IMR-90 (cell line): ENCODE measurements at regions not wholly inside any gene's neighbourhood (a gene's known extent, or its start where the extent isn't known, plus 50 kb on each side); places are given as distances from the start of the nearest gene placed in this dataset.

Experiments
- ATAC-seq: fragments of 200-7000 bp; cut with Tn5 transposase; 2 replicates; pipeline ENCODE4 v1.9.1; 2020; ENCODE audit warnings: low read depth, mild to moderate bottlenecking, moderate library complexity
- BruUV-seq: library from RNA; stranded (reverse); fragments of 400-500 nt; replicated peaks from 2 replicates; lab custom pipeline; 2021; lab: Mats Ljungman, UMichigan
- CTCF ChIA-PET: fragments of 300-600 bp; formaldehyde crosslinking; extraction: SDS; loops from one replicate; lab custom pipeline; 2021; ENCODE audit warnings: antibody characterized with exemption; lab: Yijun Ruan, JAX
- POLR2A ChIA-PET: fragments of 300-600 bp; sonication (Branson Sonifier 250); formaldehyde crosslinking; loops from one replicate; lab custom pipeline; 2022; ENCODE audit warnings: antibody characterized with exemption; ENCODE audit not compliant: unreplicated experiment; lab: Charles Lee
- DNase-seq: peaks from one replicate; pipeline ENCODE4 v3.0.0; 2013
- H2AFZ ChIP-seq: replicated peaks from 2 replicates; pipeline ENCODE3; 2013; ENCODE audit warnings: low read length, mild to moderate bottlenecking; ENCODE audit not compliant: poor library complexity
- H2AK5ac ChIP-seq: 2 replicates; pipeline ENCODE4 v1.6.1; 2013; ENCODE audit warnings: low read depth, low read length, inconsistent platforms
- H2AK9ac ChIP-seq: replicated peaks from 2 replicates; pipeline ENCODE3; 2013; ENCODE audit warnings: mild to moderate bottlenecking, low read depth, low read length, moderate library complexity; ENCODE audit not compliant: poor library complexity
- H2BK120ac ChIP-seq: 2 replicates; pipeline ENCODE4 v1.6.1; 2013; ENCODE audit warnings: low read depth, low read length, inconsistent platforms
- H2BK15ac ChIP-seq: 3 replicates; pipeline ENCODE4 v1.6.1; 2013; ENCODE audit warnings: low read depth, low read length, inconsistent platforms
- H2BK20ac ChIP-seq: 2 replicates; pipeline ENCODE4 v1.6.1; 2013; ENCODE audit warnings: low read depth, mild to moderate bottlenecking, inconsistent platforms, low read length, moderate library complexity
- H2BK5ac ChIP-seq: 2 replicates; pipeline ENCODE4 v1.6.1; 2013; ENCODE audit warnings: mild to moderate bottlenecking, low read depth, low read length, inconsistent platforms; ENCODE audit not compliant: poor library complexity, severe bottlenecking
- H3K14ac ChIP-seq: replicated peaks from 2 replicates; pipeline ENCODE4 v1.6.1; 2013; ENCODE audit warnings: low read depth, low read length, inconsistent platforms
- H3K18ac ChIP-seq: 2 replicates; pipeline ENCODE4 v1.6.1; 2013; ENCODE audit warnings: low read depth, low read length, control low read depth
- H3K23ac ChIP-seq: 2 replicates; pipeline ENCODE4 v1.6.1; 2013; ENCODE audit warnings: low read depth, low read length, inconsistent platforms
- H3K27ac ChIP-seq: 2 replicates; pipeline ENCODE4 v1.5.1; 2013; ENCODE audit warnings: mild to moderate bottlenecking, control low read depth, low read length; ENCODE audit not compliant: insufficient read depth
- H3K27me3 ChIP-seq: 2 replicates; pipeline ENCODE4 v1.6.1; 2013; ENCODE audit warnings: low read length; ENCODE audit not compliant: control insufficient read depth, insufficient read depth
- H3K36me3 ChIP-seq: 2 replicates; pipeline ENCODE4 v1.6.1; 2013; ENCODE audit warnings: low read length, mixed read lengths; ENCODE audit not compliant: control insufficient read depth, insufficient read depth
- H3K4ac ChIP-seq: 2 replicates; pipeline ENCODE4 v1.6.1; 2013; ENCODE audit warnings: low read depth, low read length, inconsistent platforms
- H3K4me1 ChIP-seq: 2 replicates; pipeline ENCODE4 v1.6.1; 2013; ENCODE audit warnings: low read length, mixed read lengths; ENCODE audit not compliant: control insufficient read depth, insufficient read depth
- H3K4me2 ChIP-seq: 2 replicates; pipeline ENCODE4 v1.6.1; 2013; ENCODE audit warnings: low read depth, mild to moderate bottlenecking, control low read depth, low read length, moderate library complexity
- H3K4me3 ChIP-seq: 2 replicates; pipeline ENCODE4 v1.5.1; 2013; ENCODE audit warnings: low read depth, mild to moderate bottlenecking, control low read depth, low read length, moderate library complexity; ENCODE audit not compliant: insufficient read depth
- H3K56ac ChIP-seq: 2 replicates; pipeline ENCODE4 v1.6.1; 2013; ENCODE audit warnings: low read length, inconsistent platforms; ENCODE audit not compliant: insufficient read depth; ENCODE audit errors: extremely low read depth
- H3K79me1 ChIP-seq, 2 experiments: 2 replicates each; pipeline ENCODE4 v1.6.1; 2013; ENCODE audit warnings: low read length in 2 of 2, inconsistent platforms in 1 of 2, low read depth in 1 of 2
- H3K9ac ChIP-seq: 2 replicates; pipeline ENCODE4 v1.6.1; 2013; ENCODE audit warnings: low read depth, low read length, control low read depth
- H3K9me1 ChIP-seq: 2 replicates; pipeline ENCODE4 v1.6.1; 2013; ENCODE audit warnings: low read length, inconsistent platforms; ENCODE audit not compliant: insufficient read depth
- H3K9me3 ChIP-seq: 2 replicates; pipeline ENCODE4 v1.6.1; 2013; ENCODE audit warnings: low read length; ENCODE audit not compliant: control insufficient read depth, insufficient read depth
- H4K20me1 ChIP-seq: 2 replicates; pipeline ENCODE4 v1.6.1; 2013; ENCODE audit warnings: low read length, inconsistent platforms; ENCODE audit not compliant: insufficient read depth
- H4K5ac ChIP-seq: 2 replicates; pipeline ENCODE4 v1.6.1; 2013; ENCODE audit warnings: mild to moderate bottlenecking, low read depth, low read length, control low read depth
- H4K8ac ChIP-seq, 2 experiments: 2 replicates each; pipeline ENCODE4 v1.6.1; 2013; ENCODE audit warnings: low read depth in 2 of 2, low read length in 2 of 2, control low read depth in 1 of 2, inconsistent platforms in 1 of 2
- H4K91ac ChIP-seq: 2 replicates; pipeline ENCODE4 v1.6.1; 2013; ENCODE audit warnings: low read depth, low read length, inconsistent platforms; ENCODE audit not compliant: insufficient read depth
- BHLHE40 ChIP-seq: fragments of 150-350 bp; IDR thresholded peaks from 2 replicates; pipeline ENCODE4 v1.6.1; 2016; ENCODE audit warnings: mild to moderate bottlenecking, low read depth, low read length
- CEBPB ChIP-seq: IDR thresholded peaks from 2 replicates; pipeline ENCODE4 v1.6.1; 2012; ENCODE audit warnings: low read depth, low read length, improper control_type of control experiment
- CHD1 ChIP-seq: IDR thresholded peaks from 2 replicates; pipeline ENCODE4 v1.6.1; 2012; ENCODE audit warnings: low read depth, low read length, improper control_type of control experiment
- CTCF ChIP-seq: conservative IDR thresholded peaks from 2 replicates; pipeline ENCODE4 v1.5.1; 2012; ENCODE audit warnings: mild to moderate bottlenecking, low read depth, low read length, improper control_type of control experiment
- ELK1 ChIP-seq: fragments of 150-350 bp; IDR thresholded peaks from 2 replicates; pipeline ENCODE4 v1.6.1; 2016; ENCODE audit warnings: low read depth, mild to moderate bottlenecking, low read length, moderate library complexity, borderline replicate concordance
- FOS ChIP-seq: fragments of 150-350 bp; IDR thresholded peaks from 2 replicates; pipeline ENCODE4 v1.6.1; 2016; ENCODE audit warnings: low read depth, low read length
- MAFK ChIP-seq: IDR thresholded peaks from 2 replicates; pipeline ENCODE4 v1.6.1; 2012; ENCODE audit warnings: low read depth, low read length, improper control_type of control experiment
- MAZ ChIP-seq: IDR thresholded peaks from 2 replicates; pipeline ENCODE4 v1.6.1; 2012; ENCODE audit warnings: low read depth, mild to moderate bottlenecking, low read length, improper control_type of control experiment, moderate library complexity, borderline replicate concordance
- MXI1 ChIP-seq: IDR thresholded peaks from 2 replicates; pipeline ENCODE4 v1.6.1; 2012; ENCODE audit warnings: low read depth, mild to moderate bottlenecking, low read length, moderate library complexity, borderline replicate concordance
- NFE2L2 ChIP-seq: fragments of 150-350 bp; IDR thresholded peaks from 2 replicates; pipeline ENCODE4 v1.6.1; 2016; ENCODE audit warnings: low read depth, mild to moderate bottlenecking, low read length
- POLR2A ChIP-seq: IDR thresholded peaks from 2 replicates; pipeline ENCODE4 v1.6.1; 2012; ENCODE audit warnings: mild to moderate bottlenecking, low read depth, low read length
- RAD21 ChIP-seq: IDR thresholded peaks from 2 replicates; pipeline ENCODE4 v1.6.1; 2012; ENCODE audit warnings: low read length, improper control_type of control experiment
- RCOR1 ChIP-seq: IDR thresholded peaks from 2 replicates; pipeline ENCODE4 v1.6.1; 2012; ENCODE audit warnings: mild to moderate bottlenecking, low read length, improper control_type of control experiment; ENCODE audit not compliant: insufficient replicate concordance
- RFX5 ChIP-seq: IDR thresholded peaks from 2 replicates; pipeline ENCODE4 v1.8.0; 2012; ENCODE audit warnings: low read depth, mild to moderate bottlenecking, low read length, moderate library complexity
- SMC3 ChIP-seq: fragments of 150-350 bp; IDR thresholded peaks from 2 replicates; pipeline ENCODE4 v1.6.1; 2016; ENCODE audit warnings: low read depth, mild to moderate bottlenecking, antibody characterized with exemption, low read length, moderate library complexity
- WGBS, 2 experiments: methylation state at CpG; one replicate each; pipeline versions ENCODE4 v1.1.5 to v1.1.7; 2013; ENCODE audit warnings: missing lambda C conversion rate in 2 of 2; ENCODE audit not compliant: insufficient read length in 1 of 2; ENCODE audit errors: extremely low coverage in 2 of 2; 5-methylcytosine and 5-hydroxymethylcytosine counted together
- dilution Hi-C: fragments of 300-500 bp; cut with HindIII; formaldehyde crosslinking; loops from one replicate; pipeline ENCODE4 v1.14.3; 2018; ENCODE audit warnings: low sequenced_read_pairs; ENCODE audit not compliant: unreplicated experiment
- in situ Hi-C: fragments of 300-500 bp; cut with MboI; formaldehyde crosslinking; loops from 3 replicates; pipeline ENCODE4 v1.14.3; 2019; ENCODE audit warnings: low sequenced_read_pairs, inconsistent platforms, mixed read lengths
- intact Hi-C: fragments of 100-400 bp; cut with micrococcal nuclease; formaldehyde crosslinking; loops from 2 replicates; pipeline ENCODE4 v1.10.0; 2022
- TF ChIP-seq, protein P1 (sequence below): fragments of 150-350 bp; IDR thresholded peaks from 2 replicates; pipeline ENCODE4 v1.6.1; 2017; ENCODE audit warnings: mild to moderate bottlenecking, antibody characterized with exemption, low read length, low read depth

DNA sequence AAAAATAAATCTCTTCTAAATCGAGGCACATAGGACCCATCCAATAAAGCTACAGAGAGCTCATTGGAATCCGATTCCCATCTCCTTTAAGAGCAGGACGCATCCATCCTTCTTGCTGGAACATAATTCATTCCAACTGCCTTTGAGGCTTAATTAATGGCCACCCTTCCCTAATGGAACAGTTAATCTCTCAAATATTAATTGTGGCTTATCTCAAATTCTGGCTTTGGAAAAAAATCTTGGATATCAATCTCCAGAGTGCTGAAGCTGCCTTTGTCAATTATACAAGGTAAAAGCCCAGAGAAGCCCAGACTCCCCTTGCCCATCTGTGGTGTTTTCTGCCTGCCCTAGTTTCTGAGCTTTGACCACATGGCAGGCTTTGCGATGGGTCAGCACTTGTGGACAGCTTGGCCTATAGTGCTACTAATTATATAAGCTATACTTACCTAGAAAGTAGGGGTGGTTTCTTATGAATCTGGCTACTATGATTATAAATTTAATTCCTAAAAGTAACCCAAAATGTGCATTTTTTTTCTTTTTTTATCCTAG lies 246.3 kb downstream of the NUAK1 start:
- Histone ChIP-seq H4K5ac (no peak overlapping the region), H2AK5ac (no peak overlapping the region), H3K79me1 (no peaks in the 10 kb centered on the region), H4K8ac (no peak overlapping the region), H3K9ac (no peak overlapping the region), H2BK15ac (no peak overlapping the region), H3K27me3 (no peaks in the 10 kb centered on the region), H3K4me2 (no peak overlapping the region), H3K36me3 (no peaks in the 10 kb centered on the region), H3K4me3 (no peak overlapping the region), H2BK20ac (no peak overlapping the region), H3K14ac (no peak overlapping the region), H3K4ac (no peak overlapping the region), H2AFZ (no peak overlapping the region), H3K9me3 (no peaks in the 10 kb centered on the region), H3K9me1 (no peaks in the 10 kb centered on the region), H3K4me1 (no peaks in the 10 kb centered on the region), H3K18ac (no peak overlapping the region), H2BK120ac (no peak overlapping the region), H3K27ac (no peak overlapping the region), H2AK9ac (no peak overlapping the region), H3K56ac (no peak overlapping the region), H2BK5ac (no peak overlapping the region), H4K20me1 (no peaks in the 10 kb centered on the region), H4K91ac (no peak overlapping the region), H3K23ac (no peak overlapping the region)
- in situ Hi-C loops (no loop called here), intact Hi-C loops (no loop called here), dilution Hi-C loops (no loop called here)
- no TSS peak for BruUV-seq
- no peak for DNase-seq
- CTCF ChIA-PET: interaction anchor here (0.7 kb wide), 1 partner anchor 159 kb away, joined by 5 read pairs; no protein-coding TSS in a partner anchor
- no CpG with 5 or more reads among the region's 4 CpGs for WGBS, 2 experiments
- POLR2A ChIA-PET: no interaction called here
- TF ChIP-seq MAZ (no peak), RFX5 (no peak), POLR2A (no peak), MAFK (no peak), CTCF (no peak), MXI1 (no peak), CHD1 (no peak), CEBPB (no peak), ELK1 (no peak), NFE2L2 (no peak), RCOR1 (no peak), SMC3 (no peak), FOS (no peak), RAD21 (no peak), BHLHE40 (no peak)
- TF ChIP-seq, protein P1, sequence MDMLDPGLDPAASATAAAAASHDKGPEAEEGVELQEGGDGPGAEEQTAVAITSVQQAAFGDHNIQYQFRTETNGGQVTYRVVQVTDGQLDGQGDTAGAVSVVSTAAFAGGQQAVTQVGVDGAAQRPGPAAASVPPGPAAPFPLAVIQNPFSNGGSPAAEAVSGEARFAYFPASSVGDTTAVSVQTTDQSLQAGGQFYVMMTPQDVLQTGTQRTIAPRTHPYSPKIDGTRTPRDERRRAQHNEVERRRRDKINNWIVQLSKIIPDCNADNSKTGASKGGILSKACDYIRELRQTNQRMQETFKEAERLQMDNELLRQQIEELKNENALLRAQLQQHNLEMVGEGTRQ: no peak
- no peak for ATAC-seq
